GM21528 (cell line): ENCODE measurements at regions not wholly inside any gene's neighbourhood (a gene's known extent, or its start where the extent isn't known, plus 50 kb on each side); places are given as distances from the start of the nearest gene placed in this dataset.

Experiments
- ATAC-seq: cut with Tn5 transposase; IDR thresholded peaks from one replicate; pipeline ENCODE4 v1.9.1; 2021; ENCODE audit warnings: mild to moderate bottlenecking, moderate library complexity; ENCODE audit not compliant: unreplicated experiment, low FRiP score

DNA sequence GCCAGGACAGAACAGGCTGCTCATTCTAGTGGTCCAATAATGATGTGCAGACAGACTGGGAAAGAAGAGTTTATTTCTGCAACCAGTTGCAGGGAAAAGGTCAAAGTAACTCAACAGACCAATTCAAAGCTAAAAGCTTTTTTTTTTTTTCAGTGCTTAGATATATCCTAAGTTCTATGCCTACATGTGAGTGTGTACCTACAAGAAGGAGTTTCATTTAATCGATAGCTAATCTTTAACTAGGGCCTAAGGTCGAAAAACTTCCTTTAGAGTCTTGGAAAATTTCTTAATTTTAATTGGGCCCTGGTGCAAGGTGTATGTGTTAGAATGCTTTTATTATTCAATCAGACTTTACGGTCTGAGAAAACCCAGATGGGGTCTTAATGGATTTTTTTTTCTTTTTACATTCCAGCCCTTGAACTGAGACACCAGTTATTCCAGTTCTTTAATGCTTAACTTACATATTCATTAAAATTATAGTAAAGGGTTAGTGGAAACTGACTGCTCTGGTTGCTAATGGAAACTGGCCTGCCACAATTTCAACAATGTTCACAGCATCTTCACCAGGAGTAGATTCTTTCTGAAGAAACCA, 365.3 kb downstream of the MTRR start:
- ATAC-seq, result no peak

DNA sequence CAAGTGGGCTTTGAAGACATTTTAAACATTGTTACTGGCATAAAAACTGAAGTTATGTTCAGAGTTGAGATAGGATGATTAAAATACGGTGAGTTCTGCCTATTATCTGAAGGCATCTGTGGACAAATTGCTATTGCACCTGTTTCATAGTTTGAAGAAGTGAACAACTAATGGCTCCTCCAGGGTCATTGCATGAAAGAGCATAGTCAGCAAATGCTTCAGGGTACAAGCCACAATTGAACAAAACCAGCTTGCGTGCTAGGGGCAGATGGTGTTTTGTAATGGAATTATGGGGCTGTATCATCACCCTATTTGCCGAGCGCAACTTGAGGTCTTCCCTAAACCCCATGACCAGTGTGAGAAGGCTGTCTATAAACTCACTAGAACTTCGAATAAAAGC, 369.1 kb downstream of the MTRR start:
- no peak for ATAC-seq

DNA sequence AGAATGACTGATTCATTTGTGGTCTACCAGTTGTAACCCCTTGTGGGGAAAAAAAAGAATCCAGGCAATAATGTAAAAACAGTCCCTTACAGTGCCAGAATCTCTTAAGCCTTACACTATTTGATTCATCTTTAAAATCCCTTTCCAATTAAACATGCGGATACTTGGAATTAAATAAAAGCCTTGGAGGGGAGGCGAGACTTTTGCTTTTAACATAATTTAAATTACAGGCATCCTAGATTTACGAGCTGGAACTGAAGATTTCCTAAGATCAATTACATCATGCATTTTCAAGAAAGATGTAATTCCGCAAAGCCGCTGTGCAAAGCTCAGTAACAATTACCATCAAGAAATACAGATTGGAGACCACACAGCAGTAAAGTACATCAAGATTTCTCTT, 370.2 kb downstream of the MTRR start:
- no peak for ATAC-seq

DNA sequence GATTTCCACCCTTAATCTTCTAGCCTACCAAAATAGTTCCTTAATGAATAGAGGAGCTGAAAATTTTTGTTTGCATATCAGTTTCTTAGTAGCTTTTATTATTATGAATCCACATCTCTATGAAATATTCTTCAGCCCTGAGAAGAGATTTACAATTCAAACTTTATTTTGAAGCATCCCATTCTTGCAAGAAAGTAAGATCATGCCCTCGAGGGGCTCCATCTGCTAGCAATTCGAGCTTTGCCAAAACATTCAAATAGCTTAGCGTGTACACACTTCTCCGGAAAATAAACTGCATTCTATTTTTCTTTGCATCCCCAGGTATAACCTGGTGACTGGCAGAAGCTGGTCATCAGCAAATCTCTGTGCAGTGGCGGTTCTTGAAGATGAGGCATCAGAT, 370.7 kb downstream of the MTRR start:
- ATAC-seq, result no peak

DNA sequence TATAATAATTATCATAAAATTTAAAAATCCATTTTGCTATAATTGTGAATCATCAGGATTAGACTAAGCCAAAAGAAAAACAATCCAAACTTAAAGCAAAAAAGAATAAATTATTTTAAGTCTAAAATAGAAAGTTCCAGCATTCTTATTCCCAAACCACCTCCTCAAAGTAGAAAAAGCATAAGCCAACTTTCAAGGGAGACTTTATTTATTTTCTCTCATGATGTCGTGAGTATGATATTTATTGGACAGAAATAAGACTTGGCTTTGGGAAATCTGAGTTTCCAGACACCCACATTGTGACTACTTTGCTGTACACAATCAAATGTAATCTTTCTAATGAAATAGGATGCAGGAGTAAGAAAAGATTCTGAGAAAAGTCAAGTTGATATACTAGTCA, 372.1 kb downstream of the MTRR start:
- ATAC-seq, result no peak

DNA sequence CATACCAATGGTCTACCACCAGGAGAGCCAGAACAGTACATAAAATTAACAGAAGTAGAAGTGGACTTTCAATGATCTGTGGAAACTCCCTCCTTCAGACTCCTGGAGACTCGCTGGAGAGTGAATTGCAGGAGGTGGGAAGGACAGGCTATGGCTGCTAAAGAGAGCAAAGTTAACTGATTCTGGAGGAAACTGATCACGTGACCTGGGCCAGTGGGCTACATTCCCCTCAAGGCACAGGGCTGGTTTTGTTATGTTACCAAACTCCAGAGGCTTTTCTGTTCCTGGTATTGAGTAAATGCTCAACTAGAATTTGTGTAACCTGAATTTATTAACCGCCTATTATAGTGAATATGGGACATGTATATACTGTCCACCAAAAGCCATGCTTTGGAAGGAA, 372.6 kb downstream of the MTRR start:
- ATAC-seq, result no peak

DNA sequence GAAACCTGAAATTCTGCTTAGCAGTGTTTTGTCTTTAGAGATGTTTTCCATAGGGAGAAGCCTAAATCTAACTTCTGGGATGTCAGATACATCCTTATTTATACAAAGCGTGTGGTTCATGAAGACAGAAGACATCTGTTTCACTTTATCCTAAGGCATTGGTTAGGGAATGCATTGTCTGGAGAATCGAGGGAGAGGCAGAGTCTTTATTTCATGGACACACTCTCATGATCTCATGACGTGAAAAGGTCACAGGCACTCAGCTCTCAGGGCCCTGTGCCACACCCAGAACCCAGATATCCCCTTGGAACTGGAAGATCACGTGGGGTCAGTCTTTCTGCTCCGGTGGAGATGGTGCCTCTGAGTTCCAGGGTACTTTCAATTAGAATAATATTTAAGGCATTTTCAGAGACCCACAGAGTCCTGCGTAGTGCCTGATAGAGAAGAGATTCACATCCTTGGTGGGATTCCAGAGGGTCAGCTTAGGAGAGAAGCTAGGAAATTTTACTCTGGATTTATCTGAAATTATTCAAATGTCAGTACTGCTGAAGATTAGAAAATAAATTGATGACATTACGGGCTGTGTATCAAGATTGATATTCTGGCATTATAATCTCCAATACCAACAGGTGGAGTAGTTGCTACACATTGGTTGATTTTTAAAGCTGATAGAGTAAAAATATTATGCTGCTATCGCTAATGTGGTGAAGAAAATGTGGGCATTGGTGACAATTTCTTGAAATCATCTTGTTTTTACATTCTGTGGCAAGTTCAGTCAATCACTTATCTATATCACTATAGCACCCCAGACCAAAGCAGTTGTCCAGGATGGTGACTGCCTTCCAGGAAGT, 378.3 kb downstream of the MTRR start:
- no peak for ATAC-seq

DNA sequence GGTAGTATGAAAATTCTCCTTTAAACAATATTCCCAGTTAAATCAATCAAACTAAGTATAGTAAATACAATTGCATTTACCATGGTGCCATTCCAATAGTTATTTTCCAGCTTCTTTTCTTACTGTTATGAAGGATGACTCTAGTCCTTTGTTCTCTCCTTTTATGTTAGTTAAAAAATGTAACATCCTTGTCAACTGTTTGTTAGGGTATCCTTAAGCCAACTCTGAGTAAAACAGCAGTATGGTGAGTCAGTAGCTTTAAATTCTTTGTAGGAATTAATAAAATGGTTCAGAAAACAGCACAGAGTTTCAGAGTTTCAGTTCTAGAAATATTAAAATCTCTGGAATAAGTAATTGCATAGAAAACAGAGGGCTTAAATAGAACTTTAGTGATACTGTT, 384.4 kb downstream of the MTRR start:
- ATAC-seq, result no peak

DNA sequence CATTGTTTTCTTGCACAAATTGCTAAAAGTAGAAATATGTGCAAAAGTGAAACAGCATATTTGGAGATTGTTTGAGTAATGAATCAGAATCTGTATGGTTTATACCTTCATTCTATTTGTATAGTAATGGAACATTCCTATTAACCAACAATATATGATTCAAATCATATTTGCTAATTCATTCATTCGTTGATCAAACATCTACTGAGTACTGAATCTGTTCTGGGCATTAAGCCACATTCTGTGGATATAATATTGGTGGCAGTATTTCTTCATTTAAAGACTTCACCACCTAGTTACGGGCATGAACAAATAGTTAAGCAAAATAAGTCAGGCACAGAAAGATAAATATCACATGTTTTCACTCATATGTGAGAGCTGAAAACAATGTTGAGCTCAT, 385.7 kb downstream of the MTRR start:
- ATAC-seq, result no peak

DNA sequence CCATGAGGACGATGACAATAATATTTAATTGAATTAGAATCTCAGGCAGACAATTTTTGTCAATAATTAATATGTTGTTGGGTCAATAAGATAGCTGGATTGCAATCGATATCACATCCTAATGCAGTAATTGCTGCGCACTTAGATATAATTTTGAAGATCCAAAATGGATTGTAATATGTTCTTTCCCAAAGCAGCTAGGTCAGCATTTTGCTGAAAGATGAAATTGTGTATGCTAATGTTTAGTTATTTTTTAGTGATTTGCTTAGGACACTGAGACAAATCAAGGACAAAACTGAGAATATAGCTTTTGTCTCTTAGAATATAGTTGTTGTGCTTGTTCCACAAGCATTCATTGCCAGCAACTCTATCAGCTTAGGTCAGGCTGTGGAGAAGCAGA, 389.9 kb downstream of the MTRR start:
- no peak for ATAC-seq

DNA sequence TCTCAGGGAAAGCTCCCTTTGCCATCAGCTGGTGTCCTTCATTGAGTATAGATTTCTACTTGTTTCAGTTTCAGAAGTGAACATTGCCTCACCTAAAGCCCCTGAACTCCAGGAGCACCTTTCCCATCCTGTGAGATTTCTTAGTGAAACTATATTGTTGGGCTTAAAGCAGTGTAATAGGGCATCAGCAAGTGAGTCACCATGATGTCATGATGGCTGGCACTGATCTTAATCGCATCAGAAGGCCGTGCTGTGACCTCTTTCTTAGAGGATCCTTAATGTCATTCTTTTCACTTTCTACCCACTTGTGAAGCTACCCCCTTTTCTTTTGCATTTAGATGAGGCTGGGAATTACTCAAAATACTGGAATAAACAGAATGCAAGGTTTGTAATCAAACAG, 401.3 kb downstream of the MTRR start:
- no peak for ATAC-seq

DNA sequence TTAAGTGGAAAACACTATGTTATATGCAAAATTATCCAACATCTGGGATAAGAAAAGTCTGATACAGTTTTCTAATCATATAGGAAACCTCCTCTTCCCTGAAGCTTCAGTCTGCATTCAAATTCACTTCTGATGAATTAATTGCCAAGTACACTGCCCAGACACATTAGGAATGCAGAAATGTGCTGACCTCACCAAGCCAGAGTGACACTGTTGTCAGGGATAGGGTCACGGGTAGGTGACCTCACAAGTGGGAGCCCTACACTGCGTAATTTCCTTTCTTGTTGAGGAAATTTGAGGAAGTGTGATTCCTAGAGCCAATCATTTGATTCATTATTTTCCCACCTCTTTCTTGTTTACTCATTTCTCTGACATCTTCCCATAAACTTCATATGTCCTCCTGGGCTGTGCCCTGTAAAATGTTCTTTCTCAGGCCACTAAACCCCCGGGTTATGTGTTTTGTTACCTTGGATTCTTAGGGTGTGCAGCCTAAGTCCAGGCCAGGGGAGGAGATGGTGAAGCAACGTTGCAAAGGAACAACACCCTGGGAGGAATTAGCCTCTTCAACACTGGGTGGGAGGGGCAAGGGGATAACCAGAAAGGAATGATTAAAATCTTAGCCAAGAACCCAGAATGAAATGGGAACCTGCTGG, 411.9 kb downstream of the MTRR start:
- ATAC-seq, result no peak

DNA sequence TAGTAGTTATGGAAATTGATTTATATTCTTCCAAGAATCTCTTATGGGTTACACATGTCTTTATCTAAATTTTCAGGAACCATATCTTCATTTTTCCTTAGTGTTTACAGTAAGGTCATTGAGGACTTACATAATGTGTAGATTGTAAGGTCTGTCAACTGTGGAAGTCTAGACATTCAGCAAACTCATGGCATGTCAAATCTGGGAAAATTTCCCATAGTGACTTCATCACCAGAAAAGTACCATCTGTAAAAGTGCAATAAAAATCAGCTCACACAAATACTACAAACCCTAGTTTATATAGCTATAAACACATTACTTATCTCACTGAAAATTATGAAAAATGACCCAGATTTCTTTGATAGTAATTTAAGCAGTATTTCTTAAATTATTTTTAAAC, 419.4 kb downstream of the MTRR start:
- no peak for ATAC-seq

DNA sequence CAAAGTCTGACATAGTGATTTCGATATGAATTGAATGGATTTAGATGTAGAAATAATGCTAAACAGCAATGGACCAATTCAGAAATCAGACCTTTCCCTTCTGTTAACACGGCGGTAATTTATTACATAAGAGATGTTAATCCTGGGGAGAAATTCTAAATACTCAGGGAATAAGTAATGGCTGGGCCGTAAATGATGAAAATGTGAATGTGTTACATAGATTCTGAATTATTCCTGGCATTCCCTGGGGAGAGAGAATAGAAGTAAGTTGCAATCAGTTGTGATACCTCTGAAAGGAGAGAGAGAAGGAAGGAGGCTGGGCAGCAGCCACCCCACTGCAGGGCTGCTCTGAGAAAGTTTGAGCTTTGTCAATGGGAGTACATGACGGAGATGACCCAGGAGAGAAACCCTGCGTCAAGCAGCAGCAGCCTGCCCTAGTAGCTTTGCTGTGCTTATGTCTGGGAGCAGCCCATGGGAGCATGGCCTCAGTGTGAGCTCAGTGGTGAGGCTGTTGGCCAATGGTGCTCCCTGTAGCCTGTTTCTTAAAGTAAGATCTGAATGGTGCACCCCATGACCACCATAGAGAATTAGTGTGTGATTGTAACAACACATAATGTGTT, 420.1 kb downstream of the MTRR start:
- no peak for ATAC-seq

DNA sequence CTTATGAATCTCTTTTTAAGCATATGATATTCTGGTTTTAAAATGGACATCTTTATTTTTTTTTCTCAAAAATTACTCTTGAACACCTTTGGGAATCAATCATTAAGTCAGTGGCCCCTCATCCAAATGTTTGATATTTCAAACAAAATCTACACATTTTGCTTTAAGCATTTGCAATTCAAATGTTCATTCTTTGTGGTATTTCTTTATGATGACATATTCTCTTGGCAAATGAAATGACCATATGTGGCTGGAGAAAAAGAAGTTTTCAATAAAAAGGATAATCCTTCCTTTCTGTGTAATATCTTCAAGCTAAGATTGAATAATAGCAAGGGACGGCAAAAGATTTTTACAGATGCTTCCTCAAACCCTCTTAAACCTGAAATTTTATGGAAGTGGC, 420.8 kb downstream of the MTRR start:
- no peak for ATAC-seq

DNA sequence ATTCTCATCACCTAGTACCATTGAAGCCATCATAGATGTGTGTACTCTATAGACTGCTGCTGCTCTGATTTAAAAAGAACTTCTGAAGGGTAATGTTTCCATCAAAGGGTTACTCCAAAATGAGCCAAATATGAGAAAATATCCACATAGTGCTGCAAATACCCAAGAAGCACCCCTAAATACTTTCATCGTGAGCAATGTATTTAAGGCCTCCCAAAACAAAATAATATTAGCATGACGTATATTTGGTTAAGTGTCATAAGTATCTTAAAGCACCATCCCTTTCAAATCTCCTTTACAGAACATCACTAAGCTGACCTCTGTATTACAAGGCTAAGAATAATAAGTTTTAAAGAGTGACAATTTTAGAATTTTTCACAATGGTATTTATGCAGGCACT, 421.8 kb downstream of the MTRR start:
- no peak for ATAC-seq

DNA sequence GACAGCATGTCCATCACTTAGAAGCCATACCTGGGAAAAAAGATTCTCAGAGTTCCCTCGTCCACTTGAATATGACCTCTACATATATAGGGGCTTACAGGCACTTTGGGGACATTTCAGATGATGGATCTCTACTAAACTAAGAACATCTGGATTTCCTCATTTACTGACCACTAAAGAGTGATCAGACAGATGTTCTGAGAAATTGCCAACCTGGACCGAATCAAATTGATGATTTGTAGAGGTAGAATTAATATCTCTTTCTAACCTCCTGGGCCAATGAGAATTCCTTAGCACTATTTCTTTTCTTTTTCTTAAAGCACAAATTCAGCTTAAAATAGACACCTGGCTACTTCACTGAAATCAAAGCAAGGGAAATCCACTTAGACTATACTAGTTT, 422.7 kb downstream of the MTRR start:
- no peak for ATAC-seq

DNA sequence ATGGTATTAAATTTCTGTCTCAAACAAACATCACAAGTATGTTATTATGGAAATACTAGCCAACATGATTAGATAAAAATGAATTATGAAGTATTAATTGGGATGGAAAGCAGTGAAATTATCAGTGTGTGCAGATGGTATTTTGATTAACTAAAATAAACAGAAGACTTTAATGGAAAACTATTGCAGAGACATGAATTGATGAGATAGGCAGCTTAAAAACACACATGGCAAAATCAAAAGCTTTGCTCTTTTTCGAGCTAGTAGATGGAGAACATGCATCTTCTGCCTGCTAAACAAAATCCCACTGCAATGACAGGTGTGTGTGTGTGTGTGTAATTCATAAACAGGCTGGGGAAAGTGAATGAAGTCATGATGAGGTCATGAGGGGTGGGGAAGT, 426.2 kb downstream of the MTRR start:
- no peak for ATAC-seq

DNA sequence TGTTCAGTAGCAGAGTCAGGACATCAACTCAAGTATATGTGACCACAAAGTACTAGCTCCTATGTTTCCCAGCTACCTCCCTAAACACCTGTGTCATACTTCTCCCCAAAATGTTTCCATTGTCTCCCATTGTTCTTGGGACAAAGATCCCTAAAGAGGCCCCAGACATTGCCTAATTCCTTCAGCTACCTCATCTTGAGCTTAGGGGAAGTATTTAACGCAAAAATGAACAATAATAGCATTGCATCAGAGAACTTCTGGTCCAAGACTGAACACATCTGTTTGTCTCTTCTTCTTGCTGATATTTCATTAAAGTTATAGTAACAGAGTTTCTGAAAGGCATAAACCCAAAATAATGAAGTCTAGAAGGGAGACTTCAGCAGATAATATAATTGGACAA, 430.8 kb downstream of the MTRR start:
- no peak for ATAC-seq

DNA sequence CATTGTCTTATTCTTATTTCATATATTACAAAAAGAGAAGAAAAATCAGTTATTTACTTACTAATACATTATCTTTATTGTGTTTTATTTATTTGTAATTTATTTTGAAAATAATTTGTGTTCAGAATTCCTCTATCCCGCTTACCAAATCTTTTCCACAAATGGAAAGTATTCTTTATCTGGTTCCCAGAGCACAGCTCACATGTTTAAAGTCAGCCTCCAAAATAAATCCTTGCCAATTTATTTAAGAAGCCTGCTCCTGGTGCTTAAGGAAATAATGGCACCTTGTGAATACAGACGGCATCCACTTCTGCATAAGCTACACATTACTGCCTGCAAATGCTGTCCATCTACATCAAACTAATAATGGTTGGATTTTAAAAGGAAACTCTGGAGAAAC, 435.4 kb downstream of the MTRR start:
- ATAC-seq, result no peak

DNA sequence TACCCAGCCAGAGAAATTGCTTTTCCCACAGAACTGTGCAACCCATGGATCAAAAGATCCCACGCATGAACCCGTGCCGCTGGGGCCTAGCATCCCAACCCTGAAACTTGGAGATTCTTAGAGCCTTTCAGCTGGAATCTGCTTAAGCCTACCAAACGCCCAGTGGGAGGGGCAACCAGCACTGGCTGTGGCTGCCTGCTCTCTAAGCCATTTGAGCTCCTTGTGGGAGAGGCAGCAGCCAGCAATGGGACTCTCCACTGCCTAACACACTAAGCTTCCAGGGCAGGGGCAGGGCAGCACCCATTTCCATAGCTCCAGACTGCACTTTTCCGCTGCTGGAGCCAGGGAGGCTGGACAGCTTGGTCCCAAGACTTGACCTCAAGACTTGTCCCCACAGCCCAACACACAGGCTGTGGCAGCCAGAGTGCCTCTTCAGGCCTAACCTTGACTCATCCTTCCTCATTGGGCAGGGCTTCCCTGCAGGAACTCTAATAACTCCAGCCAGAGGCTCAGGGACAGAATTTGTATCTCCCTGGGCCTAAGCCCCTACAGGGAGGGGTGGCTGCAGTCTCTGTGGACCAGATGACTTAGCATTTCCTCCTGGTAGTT, 437.4 kb downstream of the MTRR start:
- no peak for ATAC-seq
